Heart left ventricle (tissue), 13 donors: ENCODE measurements at regions not wholly inside any gene's neighbourhood (a gene's known extent, or its start where the extent isn't known, plus 50 kb on each side); places are given as distances from the start of the nearest gene placed in this dataset.

Source experiments
- CTCF ChIP-seq, 12 donors: fragments of 200-600 bp; sonication (generic) in 4 of 12; IDR thresholded peaks; one replicate each; pipeline versions ENCODE4 v1.5.0 to v1.8.0; 2018 to 2022; ENCODE audit warnings: antibody characterized with exemption in 12 of 12, mild to moderate bottlenecking in 5 of 12
- POLR2A ChIP-seq, 2 donors: fragments of 450-650 bp; IDR thresholded peaks; one replicate each; pipeline ENCODE4 v1.6.1; 2017; ENCODE audit warnings: antibody characterized with exemption in 2 of 2, mild to moderate bottlenecking in 2 of 2, moderate library complexity in 2 of 2
- donor health status: ischemic (EF 13 %, LVEDD 7.1; RV severe dilation, severe dysfunction).
- donor health status: DM: no; HTN: yes; CAD: no.
- donor health status: DM: no; HTN: no; CAD: no.
- donor health status: ischemic (EF 25% LVEDD 6.9; RV normal size, moderate dysfunction).
- donor health status: ischemic (EF 25% LVEDD 5.7; RV mildly dilated, moderate dysfunction).
- donor health status: ischemic (EF 35%, LVEDD 5.7; RV mildly dilated, moderate dysfunction).
- donor health status: nonischemic (EF 11% LVEDD 7.7; RV severe dilation, severe dysfunction).
- donor health status: DM: yes; HTN: yes; CAD: no.
- donor health status: PGD.
- donor health status: ischemic (EF 29% LVEDD 5.4; RV normal size, mild dysfunction).
- donor health status: nonischemic (EF 23%, LVEDD 6.1; RV moderate dilation, normal function).

- TF ChIP-seq CTCF (IDR thresholded peaks at IDR 0.05) (no peak), POLR2A (IDR thresholded peaks at IDR 0.05) (no peak)
Measured at GRCh38 chr11:38448284-38448683, 1850.2 kb upstream of the RAG2 start.
